Fibroblast of skin of left biceps (primary cell): ENCODE measurements at regions not wholly inside any gene's neighbourhood (a gene's known extent, or its start where the extent isn't known, plus 50 kb on each side); places are given as distances from the start of the nearest gene placed in this dataset.
"Not testable (repeated sequence)": the region's sequence is repeated elsewhere in the genome, so short reads cannot be mapped to it uniquely, and the experiment has no call there.

Experiments
- DNase-seq, 2 experiments: peaks; one replicate each; pipeline ENCODE4 v3.0.0-alpha.2; 2013; ENCODE audit warnings: low read depth in 2 of 2

DNA sequence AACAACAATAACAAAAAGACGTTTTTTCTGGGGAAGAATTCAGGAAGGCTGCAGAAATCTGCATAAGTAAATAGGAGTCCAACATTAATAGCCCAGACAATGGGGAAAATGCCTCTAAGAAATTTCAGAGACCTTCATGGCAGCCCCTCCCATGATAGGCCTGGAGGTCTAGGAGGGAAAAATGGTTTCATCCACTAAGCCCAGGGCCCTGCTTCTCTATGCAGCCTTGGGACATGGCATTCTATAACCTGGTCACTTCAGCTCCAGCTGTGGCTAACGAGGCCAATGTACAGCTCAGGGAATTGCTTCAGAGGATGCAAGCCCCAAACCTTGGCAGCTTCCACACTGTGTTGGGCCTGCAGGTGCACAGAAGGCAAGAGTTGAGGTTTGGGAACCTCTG lies 125.6 kb upstream of the GMNC start:
- DNase-seq, result no peak

DNA sequence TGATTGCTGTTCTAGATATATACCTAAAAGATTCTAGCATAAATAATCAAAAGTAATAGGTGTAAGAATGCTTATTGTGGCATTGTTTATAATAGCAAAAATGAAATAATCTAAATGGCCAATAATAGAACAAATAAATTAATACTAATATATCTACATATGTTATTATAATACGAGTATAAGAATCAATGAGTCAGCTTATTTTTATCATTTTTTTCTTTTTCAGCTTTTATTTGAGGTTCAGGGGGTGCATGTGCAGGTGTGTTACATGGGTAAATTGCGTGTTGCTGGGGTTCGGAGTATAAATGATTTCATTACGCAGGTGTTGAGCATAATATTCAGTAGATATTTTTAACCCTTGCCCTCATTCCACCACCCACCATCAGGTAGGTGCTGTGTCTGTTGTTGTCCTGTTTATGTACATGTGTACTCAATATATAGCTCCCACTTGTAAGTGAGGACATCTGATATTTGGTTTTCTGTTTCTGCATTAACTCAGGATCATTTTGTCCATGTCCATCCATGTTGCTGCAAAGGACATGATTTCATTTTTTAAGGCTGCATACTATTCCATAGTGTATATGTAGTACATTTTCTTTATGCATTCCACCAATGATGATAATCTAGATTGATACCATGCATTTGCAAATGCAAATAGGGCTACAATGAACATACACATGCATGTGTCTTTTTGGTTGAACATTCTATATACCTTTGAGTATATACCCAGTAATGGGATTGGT lies 122.2 kb upstream of the GMNC start:
- no peak for DNase-seq

DNA sequence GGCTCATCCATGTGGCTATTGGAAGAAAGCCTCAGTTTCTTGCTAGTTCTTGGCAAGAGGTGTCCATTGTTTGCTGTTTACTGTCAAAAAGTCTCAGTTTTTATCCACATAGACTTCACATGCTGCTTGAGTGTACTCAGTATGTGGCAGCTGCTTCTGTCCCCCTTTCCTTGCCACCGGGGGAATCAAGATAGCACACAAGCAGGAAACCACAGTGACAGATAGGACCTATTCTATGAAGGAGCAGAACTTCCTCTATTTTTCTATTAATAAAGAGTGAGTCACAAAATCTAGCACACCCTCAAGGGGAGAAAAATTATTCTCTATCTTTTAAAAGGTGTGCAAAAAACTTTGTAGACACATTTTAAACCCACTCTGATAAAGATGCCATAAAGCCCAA lies 121.4 kb upstream of the GMNC start:
- DNase-seq, result no peak

DNA sequence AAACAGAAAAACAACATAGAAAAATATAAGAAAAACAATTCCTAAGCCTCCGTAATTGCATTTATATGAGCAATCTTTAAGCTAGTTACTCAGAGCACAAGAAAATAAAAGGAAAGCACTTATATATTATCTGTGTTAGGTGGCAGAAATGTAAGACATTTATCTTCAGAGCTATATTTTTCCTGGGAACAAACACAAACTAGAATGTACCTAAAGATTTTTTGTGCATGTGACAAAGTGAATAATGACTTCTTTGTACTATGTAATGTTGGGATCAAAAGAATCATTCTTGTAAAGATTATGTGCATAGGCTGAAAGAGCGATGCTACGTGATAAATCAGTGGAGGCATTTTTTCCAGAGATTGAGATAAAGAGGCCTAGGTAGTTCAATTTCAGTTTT lies 111.3 kb upstream of the GMNC start:
- DNase-seq, result no peak

DNA sequence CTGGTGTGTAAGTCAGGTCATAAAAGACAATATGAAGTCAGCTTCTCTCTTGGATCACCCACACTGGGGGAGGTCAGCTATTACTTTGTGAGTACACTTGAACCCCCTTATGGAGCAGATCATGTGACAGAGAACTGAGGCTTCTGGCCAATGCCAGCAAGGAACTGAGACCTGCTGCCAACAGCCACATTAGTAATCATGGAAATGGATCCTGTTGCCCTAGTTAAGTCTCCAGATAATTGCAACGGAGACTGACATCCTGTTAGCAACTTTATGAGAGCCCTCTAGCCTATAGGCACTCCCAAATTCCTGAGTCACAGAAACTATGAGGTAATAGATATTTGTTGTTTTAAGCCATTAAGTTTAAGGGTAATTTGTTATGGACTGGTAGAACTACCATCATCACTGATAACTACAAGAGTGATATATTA lies 110.4 kb upstream of the GMNC start:
- no peak for DNase-seq

DNA sequence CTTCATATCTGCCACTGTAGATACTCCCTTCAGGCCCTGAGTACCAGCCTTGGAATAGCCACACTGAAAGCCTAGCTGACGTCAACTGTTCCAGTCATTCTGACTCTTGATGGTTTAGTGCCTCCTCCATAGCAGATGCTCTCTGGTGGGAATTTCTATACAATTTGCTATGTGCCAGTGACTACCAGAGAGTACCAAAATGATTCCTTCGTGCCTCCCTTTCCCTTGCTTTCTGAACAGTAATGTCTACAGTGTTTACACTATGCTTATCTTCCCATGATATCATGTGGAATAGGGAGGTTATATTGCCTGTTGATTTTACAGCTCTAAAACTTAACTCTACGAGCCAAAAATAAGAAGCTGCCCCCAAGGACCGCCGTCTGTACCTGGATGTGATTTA lies 109.7 kb upstream of the GMNC start:
- no peak for DNase-seq

GRCh38 chr3:190970560-190970959 lies 108.1 kb upstream of the GMNC start:
- DNase-seq, result no peak

- DNase-seq, result no peak
Observed at GRCh38 chr3:190968616-190969015, 106.1 kb upstream of the GMNC start.

GRCh38 chr3:190964931-190965330 lies 102.4 kb upstream of the GMNC start:
- not testable (repeated sequence) for DNase-seq

DNA sequence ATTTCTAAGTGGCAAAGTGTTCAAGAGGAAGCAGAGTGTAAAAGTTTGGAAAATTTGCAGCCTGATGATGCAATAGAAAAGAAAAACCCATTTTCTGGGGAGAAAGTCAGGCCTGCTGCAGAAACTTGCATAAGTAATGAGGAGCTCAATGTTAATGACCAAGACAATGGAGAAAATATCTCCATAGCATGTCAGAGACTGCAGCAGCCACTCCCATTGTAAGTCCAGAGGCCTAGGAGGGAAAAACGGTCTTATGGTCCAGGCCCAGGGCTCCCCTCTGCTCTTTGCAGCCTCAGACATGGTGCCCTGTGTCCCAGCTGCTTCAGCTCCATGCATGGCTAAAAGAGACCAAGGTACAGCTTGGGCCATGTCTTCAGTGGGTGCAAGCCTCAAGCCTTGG lies 96.6 kb upstream of the GMNC start:
- no peak for DNase-seq

DNA sequence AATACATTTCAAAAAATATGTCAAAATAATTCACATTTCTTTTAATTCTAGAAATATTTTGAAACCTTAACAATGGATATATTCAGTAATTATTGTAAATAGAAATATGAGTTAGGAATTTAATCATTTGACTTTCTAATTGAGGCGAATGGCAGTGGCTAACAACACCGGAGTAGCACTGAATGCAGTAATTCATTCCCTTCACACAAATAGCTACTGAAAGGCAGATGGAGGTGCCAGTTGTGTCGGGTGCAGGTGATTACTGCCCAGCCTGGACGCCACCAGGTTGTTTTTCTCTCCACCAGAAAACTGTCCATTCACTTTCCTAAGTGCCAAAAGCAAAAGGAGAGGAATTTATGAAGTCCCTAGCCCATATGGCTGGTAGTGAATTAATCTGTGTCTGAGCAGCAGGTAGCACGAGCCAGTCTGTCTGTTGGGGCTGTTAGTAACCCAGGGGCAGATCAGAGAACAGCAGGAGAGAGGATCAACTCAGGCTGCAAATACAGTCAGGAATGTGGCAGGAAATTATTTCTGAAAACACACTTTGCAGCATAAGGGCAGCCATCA lies 79.3 kb upstream of the GMNC start:
- no peak for DNase-seq

- not testable (repeated sequence) for DNase-seq
Observed at GRCh38 chr3:190934616-190935015, 72.1 kb upstream of the GMNC start.

DNA sequence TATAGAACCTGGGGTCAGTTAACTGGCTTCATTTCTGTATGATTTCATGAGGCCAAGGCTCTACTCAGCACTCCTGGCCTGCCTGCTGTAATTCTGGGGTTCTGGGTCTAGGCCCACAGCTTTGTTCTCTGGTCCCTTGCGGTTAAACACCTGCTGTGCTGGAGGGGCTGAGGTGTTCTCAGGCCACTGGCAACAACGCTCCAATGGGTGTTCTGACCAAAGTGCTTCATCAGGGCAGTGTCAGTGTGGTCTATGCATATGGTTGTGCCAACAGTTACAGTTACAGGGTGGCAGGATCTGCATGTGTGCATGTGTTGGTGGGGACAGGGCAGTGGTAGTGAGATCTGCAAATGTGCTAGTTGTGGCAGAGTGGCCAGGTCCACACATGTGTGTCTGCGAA lies 64.1 kb upstream of the GMNC start:
- no peak for DNase-seq

GRCh38 chr3:190912736-190913135 lies 50.2 kb upstream of the GMNC start:
- no peak for DNase-seq
